RPMI7951 (cell line): ENCODE measurements at regions not wholly inside any gene's neighbourhood (a gene's known extent, or its start where the extent isn't known, plus 50 kb on each side); places are given as distances from the start of the nearest gene placed in this dataset.
"Not testable (repeated sequence)": the region's sequence is repeated elsewhere in the genome, so short reads cannot be mapped to it uniquely, and the experiment has no call there.

Experiments
- DNase-seq: peaks from one replicate; pipeline ENCODE4 v3.0.0-alpha.2; 2012; ENCODE audit warnings: low read depth

DNA sequence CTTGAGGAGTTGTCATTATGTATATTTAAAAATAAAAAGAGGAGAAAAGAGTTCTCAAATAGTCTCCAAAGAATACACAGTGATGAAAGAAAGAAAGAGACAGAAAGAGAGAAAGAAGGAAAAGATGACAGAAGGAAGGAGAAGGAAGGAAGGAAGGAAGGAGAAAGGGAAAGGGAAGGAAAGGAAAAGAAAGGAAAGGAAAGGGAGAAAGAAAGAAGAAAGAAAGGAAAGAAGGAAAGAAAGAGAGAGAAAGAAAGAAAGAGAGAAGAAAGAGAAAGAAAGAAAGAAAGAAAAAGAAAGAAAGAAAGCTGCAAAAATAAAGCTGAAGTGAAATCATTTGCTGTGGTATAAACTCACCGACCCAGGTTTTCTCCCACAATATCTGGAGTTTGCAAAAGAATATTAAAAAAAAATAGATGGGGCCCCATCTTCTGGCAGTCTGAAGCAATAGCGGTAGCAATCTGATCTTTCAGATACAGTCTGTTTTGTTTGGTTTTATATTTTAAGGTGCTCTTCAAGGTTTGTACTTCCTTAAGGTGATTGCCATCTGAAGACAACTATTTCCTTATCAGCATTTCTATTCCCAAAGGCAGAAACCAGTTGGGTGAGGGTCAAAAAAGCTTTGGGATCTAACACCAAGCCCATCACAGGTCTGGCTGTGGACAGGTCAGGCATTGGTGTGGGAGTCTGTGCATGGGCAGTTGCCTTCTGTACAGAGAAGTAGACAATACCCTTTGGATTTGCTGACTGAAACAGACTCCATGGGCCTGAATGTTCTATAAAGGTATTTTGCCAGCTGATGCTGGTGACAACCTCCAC, 160.4 kb downstream of the CPEB2 start:
- DNase-seq: peak; percentile 28

GRCh38 chr4:15163284-15163645, 161.0 kb downstream of the CPEB2 start:
- no peak for DNase-seq

DNA sequence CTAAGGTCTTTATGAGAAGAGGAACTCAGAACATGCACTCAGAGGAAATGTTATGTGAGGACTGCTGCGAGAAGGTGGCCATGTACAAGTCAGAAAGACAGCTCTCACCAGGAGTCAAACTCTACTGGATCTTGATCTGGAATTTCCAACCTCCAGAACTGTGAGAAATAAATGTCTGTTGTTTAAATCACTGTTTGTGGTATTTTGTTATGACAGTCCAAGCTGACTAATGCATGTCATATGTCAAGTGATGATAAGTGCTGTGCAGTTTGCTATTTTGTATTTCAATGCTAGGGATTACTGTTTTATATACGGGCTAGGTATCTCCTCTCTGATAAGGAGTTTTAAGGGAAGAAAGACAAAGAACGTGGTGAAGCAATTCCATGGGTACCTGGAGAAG, 162.3 kb downstream of the CPEB2 start:
- DNase-seq: peak; percentile 34

- DNase-seq: no peak
Observed at GRCh38 chr4:15167743-15168142, 165.5 kb downstream of the CPEB2 start.

DNA sequence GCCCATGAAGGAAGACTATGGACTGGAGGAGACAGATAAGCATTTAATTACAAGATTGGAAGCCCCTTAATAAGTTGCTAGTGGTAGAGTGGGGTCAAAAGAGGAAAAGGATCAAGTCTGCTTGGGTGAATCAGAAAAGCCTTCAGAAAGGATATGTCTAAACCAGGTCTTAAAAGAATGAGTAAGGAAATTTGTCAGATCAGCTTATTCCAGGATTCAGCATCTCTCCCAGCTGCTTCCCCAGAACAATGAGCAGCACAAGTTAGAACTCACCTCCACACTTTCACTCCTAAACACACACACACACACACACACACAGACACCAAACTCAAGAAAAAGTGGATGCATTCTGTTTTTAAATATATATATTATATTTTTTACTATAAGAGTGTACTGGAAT, 166.5 kb downstream of the CPEB2 start:
- no peak for DNase-seq

DNA sequence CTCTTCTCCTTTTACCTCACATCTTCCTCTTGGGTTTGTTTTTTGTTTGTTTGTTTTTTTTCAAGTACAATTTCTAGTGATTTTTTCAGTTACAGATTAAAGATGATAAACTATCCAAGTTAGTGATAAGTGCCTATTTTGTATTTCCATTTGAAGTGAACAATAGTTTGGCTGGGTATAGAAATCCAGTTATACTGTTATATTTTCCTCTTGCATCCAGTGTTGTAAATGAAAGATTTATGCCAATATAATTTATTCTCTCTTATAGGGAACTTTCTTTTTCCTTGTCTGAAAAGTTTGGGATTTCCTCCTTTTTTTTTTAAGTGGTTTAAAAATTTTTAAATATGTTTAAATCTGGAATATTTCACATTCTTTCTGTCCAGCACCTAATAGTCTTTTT, 169.4 kb downstream of the CPEB2 start:
- no peak for DNase-seq

- no peak for DNase-seq
Observed at GRCh38 chr4:15173251-15173650, 171.0 kb downstream of the CPEB2 start.

- not testable (repeated sequence) for DNase-seq
Observed at GRCh38 chr4:15174168-15174567, 171.9 kb downstream of the CPEB2 start.

GRCh38 chr4:15179842-15180241, 177.6 kb downstream of the CPEB2 start:
- not testable (repeated sequence) for DNase-seq

GRCh38 chr4:15182600-15183220, 180.4 kb downstream of the CPEB2 start:
- DNase-seq: no peak

DNA sequence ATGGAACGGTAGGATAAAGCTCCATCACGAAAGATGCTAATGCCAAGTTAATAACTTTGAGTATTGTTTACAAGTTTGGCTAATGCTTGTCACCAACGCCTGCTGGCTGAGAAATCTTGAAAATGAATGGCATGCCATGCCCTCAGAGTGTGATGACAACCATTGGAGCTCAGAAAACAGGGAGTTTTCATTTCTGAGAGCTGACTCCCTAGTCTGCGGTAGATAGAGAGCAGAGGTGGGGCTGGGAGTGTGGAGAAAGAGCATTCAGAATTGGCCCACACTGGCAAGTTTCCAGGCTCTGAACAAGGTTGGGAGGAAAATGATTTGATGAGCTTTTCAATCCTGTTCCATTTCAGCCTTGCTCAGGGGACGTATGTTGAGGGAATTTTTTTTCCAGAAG, 183.9 kb downstream of the CPEB2 start:
- DNase-seq: no peak

DNA sequence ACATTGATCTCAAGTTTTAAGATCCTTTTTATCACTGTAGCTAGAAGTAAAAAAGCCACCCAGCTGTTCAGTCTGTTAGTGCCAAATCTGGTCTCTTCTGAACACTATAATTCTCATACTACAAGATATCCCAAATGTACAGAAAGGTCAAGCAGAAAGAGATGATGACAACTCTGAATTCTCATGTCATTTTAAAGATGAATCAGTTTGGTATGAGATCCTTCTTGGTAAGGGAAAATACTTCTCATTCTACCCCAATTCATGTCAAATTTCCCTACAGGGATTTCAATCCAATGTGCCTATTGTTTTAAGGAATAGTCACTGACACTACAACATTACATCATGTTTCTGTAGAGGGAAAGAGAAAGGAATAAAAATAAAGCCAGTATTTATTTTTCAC, 184.5 kb downstream of the CPEB2 start:
- DNase-seq: no peak

DNA sequence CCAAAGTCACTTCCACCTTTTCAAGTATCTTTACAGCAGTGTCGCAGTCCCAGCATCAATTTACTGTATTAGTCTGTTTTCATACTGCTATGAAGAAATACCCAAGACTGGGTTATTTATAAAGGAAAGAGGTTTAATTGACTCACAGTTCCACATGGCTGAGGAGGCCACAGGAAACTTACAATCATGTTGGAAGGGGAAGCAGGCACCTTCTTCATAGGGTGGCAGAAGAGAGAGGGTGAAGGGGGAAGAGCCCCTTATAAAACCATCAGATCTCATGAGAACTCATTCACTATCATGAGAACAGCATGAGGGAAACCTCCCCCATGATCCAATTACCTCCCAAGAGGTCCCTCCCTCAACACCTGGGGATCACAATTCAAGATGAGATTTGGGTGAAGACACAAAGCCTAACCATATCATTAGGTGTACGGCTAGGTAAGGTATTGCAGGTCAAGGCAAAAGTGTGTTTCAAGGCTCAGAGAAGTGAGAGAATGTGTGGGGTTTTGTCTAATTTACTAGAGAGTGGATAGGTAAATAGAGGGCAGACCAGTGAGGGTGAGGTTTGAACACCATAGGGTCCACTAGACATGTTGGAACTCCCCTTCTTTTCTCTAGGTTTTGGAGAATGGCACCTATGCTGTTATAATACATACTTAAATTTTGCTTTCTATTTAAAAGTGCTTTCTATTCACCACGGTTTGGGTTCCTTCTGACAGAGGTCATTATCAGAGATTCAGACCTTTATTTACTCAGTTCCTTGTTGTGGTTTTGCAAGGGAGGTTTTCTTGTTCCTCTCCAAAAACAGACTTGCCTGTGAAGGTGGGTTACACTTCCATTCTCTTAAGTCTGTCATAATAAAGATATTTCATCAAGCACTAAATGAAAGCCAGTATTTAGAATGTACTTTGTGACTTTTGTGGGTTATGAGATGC, 186.6 kb downstream of the CPEB2 start:
- DNase-seq: no peak

- DNase-seq: no peak
Observed at GRCh38 chr4:15194520-15194919, 192.2 kb downstream of the CPEB2 start.

GRCh38 chr4:15197005-15197404, 194.7 kb downstream of the CPEB2 start:
- DNase-seq: peak; percentile 47

- DNase-seq: peak; percentile 1
Observed at GRCh38 chr4:15198070-15198727, 195.9 kb downstream of the CPEB2 start.

- DNase-seq: no peak
Observed at GRCh38 chr4:15201782-15202181, 199.5 kb downstream of the CPEB2 start.

- peak; percentile 3 for DNase-seq
Observed at GRCh38 chr4:15202481-15202880, 200.2 kb downstream of the CPEB2 start.

DNA sequence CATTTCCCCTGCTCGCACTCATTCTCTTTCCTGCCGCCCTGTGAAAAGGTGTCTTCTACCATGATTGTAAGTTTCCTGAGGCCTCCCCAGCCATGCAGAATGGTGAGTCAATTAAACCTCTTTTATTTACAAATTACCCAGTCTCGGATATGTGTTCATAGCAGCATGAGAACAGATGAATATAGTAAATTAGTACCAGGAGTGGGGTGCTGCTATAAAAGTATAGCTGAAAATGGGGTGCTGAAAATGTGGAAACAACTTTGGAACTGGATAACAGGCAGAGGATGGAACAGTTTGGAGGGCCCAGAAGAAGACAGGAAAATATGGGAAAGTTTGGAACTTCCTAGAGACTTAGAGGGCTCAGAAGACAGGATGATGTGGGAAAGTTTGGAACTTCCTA, 204.2 kb downstream of the CPEB2 start:
- DNase-seq: not testable (repeated sequence)

DNA sequence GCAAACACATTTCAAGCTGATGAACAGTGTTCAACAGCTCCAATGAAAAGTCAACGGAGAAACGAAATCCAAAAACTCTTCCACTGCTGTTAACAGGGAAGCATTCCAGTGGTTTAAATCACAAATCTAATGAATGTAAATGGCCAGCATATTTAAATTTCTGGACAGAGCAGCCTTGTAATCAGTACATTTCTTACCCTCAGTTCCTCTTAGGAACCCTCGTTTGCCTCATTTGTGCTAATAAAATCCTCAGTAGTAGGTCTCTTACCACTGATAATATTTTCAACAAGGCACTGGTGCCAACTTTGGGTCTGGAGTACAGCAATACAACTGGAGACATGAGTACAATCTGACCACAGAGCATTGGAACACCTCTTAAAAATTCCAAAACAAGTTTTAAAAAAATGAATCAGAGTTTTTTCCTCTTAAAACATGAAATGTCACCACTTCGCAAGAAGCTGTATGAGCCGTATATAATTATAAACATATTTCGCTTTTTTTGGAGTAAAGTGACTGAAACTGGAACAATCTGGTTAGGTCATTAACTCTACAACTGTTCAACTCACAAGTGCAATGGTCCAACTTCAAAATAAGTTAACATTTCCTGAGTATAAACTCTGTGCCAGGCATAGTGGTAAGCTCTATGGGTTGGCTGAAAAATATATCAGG, 211.2 kb downstream of the CPEB2 start:
- no peak for DNase-seq

- no peak for DNase-seq
Observed at GRCh38 chr4:15215109-15215508, 212.7 kb upstream of the C1QTNF7 start.
